NB4 (cell line): ENCODE measurements at regions not wholly inside any gene's neighbourhood (a gene's known extent, or its start where the extent isn't known, plus 50 kb on each side); places are given as distances from the start of the nearest gene placed in this dataset.

Experiments
- DNase-seq: peaks from one replicate; pipeline ENCODE4 v3.0.0; 2010; ENCODE audit warnings: low read depth
- H3K4me3 ChIP-seq: one replicate; pipeline ENCODE4 v1.5.1; 2011; ENCODE audit warnings: mild to moderate bottlenecking, low read depth, low read length, moderate library complexity
- MYC ChIP-seq: IDR thresholded peaks from 2 replicates; pipeline ENCODE4 v1.6.1; 2011; ENCODE audit warnings: low read depth, low read length
- POLR2A ChIP-seq: IDR thresholded peaks from 2 replicates; pipeline ENCODE4 v1.6.1; 2011; ENCODE audit warnings: mild to moderate bottlenecking; ENCODE audit not compliant: insufficient read length; ENCODE audit errors: extremely low read depth
- TF ChIP-seq, protein P1 (sequence below): IDR thresholded peaks from one replicate; pipeline ENCODE4 v1.5.1; 2012; ENCODE audit warnings: low read depth, low read length
- TF ChIP-seq, protein P2 (sequence below): IDR thresholded peaks from 2 replicates; pipeline ENCODE4 v1.6.1; 2011; ENCODE audit warnings: low read depth, low read length

DNA sequence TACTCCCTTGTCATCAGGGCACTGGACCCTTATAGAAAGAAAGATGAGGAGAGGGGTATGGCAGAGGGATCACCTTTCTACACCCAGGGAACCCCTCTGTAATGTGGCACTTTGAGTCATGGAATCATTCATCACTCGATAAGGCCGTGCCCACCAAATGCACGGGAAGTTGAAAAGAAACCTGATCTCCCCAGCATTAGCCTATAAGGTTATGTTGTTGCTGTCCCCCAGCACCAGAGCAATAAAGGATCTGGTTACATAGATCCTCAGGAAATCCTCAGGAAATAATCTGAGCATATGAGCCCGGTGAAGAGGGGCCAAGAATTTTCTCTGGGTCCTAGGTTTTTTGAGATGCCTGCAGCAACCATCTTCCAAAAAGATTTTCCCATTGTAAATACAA, 148.8 kb upstream of the CRY1 start:
- no peak overlapping the region for H3K4me3 ChIP-seq
- DNase-seq = no peak
- TF ChIP-seq, protein P1, sequence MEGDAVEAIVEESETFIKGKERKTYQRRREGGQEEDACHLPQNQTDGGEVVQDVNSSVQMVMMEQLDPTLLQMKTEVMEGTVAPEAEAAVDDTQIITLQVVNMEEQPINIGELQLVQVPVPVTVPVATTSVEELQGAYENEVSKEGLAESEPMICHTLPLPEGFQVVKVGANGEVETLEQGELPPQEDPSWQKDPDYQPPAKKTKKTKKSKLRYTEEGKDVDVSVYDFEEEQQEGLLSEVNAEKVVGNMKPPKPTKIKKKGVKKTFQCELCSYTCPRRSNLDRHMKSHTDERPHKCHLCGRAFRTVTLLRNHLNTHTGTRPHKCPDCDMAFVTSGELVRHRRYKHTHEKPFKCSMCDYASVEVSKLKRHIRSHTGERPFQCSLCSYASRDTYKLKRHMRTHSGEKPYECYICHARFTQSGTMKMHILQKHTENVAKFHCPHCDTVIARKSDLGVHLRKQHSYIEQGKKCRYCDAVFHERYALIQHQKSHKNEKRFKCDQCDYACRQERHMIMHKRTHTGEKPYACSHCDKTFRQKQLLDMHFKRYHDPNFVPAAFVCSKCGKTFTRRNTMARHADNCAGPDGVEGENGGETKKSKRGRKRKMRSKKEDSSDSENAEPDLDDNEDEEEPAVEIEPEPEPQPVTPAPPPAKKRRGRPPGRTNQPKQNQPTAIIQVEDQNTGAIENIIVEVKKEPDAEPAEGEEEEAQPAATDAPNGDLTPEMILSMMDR = no peak
- TF ChIP-seq MYC = no peak
- no peak for TF ChIP-seq POLR2A
- TF ChIP-seq, protein P2, sequence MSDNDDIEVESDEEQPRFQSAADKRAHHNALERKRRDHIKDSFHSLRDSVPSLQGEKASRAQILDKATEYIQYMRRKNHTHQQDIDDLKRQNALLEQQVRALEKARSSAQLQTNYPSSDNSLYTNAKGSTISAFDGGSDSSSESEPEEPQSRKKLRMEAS = no peak

DNA sequence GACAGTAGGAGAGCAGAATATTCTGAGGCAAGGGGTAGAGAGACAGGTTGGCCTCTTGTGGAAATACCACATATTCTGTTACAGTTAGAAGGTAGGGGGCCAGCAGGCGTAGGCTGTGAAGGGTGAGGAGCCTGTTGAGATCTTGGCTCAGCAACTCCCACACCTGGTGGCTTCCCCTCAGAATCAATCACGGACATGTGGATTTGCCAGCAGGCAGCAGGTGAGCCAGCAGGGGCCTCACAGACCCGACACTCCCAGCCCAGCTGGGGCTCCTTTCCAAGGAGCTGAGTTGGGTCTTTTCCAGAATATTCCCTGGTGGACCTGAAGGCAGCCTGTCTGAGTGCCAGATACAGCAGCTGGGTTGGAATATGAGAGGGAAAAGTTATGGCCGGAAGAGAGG, 150.0 kb upstream of the CRY1 start:
- no peak for DNase-seq
- no peak for TF ChIP-seq MYC
- TF ChIP-seq, protein P1 = no peak
- no peak for TF ChIP-seq POLR2A
- TF ChIP-seq, protein P2 = no peak
- no peak overlapping the region for H3K4me3 ChIP-seq

DNA sequence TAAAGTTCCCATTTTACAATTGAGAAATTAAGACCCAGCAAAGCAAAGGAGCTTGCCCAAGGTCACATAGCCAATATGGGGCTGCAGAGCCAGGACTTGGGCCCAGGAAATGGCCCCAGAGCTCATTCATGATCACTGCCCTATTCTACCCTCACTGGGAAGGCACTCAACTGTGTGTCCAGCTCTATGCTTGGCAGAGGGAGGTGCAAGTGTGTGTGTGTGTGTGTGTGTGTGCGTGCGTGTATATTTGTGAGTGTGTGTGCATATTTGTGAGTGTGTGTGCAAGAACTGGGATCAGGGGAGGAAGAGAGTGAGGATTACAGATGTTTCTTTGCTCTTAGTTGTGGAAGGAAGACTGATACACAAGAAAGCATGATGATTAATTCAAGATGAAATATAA, 151.2 kb upstream of the CRY1 start:
- no peak overlapping the region for H3K4me3 ChIP-seq
- TF ChIP-seq POLR2A = no peak
- TF ChIP-seq, protein P2 = no peak
- TF ChIP-seq MYC = no peak
- TF ChIP-seq, protein P1 = no peak
- DNase-seq = no peak

DNA sequence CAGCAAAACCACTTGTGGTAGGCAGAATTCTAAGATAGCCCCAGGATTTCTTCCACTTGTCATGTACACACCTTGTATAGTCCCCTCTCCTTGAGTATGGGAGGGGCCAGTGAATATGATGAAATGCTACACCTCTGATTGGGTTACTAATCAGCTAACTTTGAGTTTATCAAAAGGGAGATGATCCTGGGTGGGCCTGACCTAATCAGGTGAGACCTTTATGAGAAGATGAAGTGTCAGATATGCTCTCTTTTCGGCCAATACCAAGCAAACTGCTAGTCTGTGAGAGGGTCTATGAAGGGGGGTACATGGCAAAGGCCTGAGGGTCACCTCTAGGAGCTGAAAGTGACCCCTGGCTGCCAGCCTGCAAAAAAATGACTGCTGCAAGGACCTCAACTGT, 154.3 kb upstream of the CRY1 start:
- no peak overlapping the region for H3K4me3 ChIP-seq
- no peak for DNase-seq

DNA sequence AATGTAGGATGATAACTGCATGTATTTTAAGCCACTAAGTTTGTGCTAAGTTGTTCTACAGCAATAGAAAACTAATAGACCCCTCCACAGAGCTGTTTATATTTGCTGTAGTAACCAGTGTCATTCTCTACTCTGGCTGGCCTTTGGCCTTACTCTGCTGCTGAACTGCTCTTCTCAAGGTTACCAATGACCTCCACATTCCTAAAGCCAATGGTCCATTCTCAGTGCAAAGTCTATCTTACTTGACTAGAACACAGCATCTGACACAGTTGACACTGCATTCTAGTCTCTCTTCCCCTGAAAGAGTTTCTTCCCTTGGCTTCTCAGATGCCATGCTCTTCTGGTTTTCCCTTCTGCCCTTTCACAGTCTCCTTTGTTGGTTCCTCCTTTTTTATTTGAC, 154.8 kb upstream of the CRY1 start:
- DNase-seq = no peak
- TF ChIP-seq POLR2A (no peak), MYC (no peak)
- TF ChIP-seq, protein P1 = no peak
- TF ChIP-seq, protein P2 = no peak
- H3K4me3 ChIP-seq = no peak overlapping the region

More for the DNA sequence above, 154.3 kb upstream of the CRY1 start:
- TF ChIP-seq, protein P1 = no peak
- TF ChIP-seq, protein P2 = no peak
- TF ChIP-seq POLR2A (no peak), MYC (no peak)

DNA sequence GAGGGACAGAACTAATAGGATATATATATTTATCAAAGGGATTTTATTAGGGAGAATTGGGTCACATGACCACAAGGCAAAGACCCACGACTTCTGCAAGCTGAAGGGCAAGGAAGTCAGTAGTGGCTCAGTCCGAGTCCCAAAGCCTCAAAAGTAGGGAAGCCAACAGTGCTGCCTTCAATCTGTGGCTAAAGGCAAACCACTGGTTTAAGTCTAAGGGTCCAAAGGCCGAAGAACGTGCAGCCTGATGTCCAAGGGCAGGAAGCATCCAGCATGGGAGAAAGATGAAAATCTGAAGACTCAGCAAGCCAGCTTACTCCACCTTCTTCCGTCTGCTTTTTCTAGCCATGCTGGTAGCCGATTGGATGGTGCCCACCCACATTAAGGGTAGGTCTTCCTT, 157.9 kb upstream of the CRY1 start:
- no peak for TF ChIP-seq POLR2A
- TF ChIP-seq, protein P2 = no peak
- TF ChIP-seq MYC = no peak
- TF ChIP-seq, protein P1 = no peak
- DNase-seq = no peak

More for the DNA sequence above, 157.9 kb upstream of the CRY1 start:
- H3K4me3 ChIP-seq = no peak overlapping the region
